ENCODE measurements at regions not wholly inside any gene's neighbourhood (a gene's known extent, or its start where the extent isn't known, plus 50 kb on each side); places are given as distances from the start of the nearest gene placed in this dataset.

DNA sequence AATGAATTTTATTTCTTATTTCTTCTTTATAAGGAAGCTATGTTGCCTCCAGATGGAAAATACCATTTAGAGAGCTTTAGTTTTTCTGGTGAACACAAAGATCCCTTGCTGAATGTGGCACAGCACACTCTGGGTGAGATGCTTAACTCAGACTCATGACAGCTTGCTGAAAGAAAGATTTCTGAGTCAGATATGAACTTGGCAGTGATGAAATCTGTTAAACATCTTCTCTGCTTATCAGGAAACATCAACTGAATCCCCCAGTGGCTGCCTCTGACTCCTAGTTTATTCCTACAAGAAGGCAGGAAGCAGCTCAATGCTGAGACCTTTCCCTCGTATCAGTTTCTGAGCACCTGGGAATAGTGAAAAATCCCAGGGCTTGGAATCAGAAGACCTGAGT lies 162.8 kb downstream of the OSR1 start:
- DNase-seq (ENCODE audit: low read depth), result no peak
- TF ChIP-seq, protein P1, sequence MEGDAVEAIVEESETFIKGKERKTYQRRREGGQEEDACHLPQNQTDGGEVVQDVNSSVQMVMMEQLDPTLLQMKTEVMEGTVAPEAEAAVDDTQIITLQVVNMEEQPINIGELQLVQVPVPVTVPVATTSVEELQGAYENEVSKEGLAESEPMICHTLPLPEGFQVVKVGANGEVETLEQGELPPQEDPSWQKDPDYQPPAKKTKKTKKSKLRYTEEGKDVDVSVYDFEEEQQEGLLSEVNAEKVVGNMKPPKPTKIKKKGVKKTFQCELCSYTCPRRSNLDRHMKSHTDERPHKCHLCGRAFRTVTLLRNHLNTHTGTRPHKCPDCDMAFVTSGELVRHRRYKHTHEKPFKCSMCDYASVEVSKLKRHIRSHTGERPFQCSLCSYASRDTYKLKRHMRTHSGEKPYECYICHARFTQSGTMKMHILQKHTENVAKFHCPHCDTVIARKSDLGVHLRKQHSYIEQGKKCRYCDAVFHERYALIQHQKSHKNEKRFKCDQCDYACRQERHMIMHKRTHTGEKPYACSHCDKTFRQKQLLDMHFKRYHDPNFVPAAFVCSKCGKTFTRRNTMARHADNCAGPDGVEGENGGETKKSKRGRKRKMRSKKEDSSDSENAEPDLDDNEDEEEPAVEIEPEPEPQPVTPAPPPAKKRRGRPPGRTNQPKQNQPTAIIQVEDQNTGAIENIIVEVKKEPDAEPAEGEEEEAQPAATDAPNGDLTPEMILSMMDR (conservative IDR thresholded peaks at IDR 0.05; ENCODE audit: low read depth, low read length), result no peak
- H3K4me3 ChIP-seq (ENCODE audit: low read length), result no peak overlapping the region

DNA sequence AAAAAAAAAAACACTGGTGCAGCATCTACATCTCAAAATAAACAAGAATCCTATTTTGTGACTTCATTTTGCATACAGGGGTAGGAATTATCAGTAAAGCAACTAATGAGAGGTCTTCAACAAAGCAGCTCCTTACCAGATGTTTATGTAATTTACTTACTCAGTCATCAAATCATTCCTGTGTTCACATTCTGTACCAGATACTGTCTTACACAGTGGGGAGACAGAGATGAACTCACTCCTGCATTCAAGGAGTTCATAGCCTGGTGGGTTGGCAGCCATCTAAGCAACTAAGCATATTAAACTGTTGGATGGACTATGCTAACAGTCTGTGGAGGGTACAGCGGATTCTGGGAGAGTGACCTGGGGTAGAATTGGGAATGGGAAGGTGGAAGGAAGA lies 169.0 kb downstream of the OSR1 start:
- DNase-seq (ENCODE audit: low read depth), result no peak
- H3K4me3 ChIP-seq (ENCODE audit: low read length), result no peak overlapping the region
- TF ChIP-seq, protein P1 (conservative IDR thresholded peaks at IDR 0.05; ENCODE audit: low read depth, low read length), result no peak

DNA sequence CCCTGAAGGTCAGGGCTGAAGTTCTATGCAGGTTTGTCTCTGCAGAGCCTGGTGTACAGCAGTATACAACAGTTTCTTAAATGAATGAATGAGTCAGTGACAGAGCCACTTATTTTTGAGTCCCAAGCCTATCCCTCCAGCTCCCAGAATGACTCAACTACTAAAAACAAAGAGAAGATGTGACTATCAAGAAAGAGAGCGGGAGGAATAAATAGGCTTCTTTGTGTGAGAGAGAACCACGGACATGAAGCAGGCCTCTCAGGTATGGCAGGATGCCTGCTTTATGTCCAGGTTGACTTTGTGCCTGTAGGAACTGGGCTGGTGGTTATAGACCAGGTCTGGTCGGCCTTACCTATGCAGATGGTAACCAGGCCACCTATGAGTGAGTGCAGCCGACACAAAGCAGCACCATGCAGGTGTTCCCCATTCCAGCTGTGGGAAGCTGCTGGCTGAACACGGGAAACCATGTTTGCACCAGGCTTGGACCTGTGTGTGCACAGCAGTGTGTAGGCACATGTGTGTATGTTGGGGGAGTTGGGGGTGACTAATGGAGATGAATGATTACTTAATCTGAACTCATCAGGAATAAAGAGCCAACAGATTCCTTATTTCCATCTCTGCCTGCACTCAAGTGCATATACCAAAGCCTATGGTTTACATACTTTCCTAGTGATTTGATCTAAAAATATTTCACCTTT lies 171.0 kb downstream of the OSR1 start:
- TF ChIP-seq, protein P1 (conservative IDR thresholded peaks at IDR 0.05; ENCODE audit: low read depth, low read length), result no peak
- DNase-seq (ENCODE audit: low read depth), result no peak
- no peak overlapping the region for H3K4me3 ChIP-seq (ENCODE audit: low read length)

DNA sequence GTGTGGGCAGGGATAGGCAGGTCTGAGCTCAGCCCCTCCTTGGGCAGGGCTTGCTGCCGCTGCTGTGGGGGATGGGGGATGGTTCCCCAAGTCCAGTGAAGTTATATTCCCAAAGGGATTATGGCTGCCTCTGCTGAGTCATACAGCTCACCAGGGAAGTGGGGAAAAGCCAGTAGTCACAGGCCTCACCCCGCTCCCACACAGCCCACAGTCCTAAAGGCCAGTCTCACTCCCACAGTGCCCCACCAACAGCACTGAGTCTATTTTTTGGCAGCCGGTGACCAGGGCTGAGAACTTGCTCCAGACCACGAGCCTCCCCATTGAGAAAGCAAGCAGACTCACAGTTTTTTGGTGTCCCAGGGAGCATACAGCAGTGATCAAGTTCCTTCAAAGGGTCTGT lies 173.3 kb downstream of the OSR1 start:
- TF ChIP-seq, protein P1 (conservative IDR thresholded peaks at IDR 0.05; ENCODE audit: low read depth, low read length), result no peak
- H3K4me3 ChIP-seq (ENCODE audit: low read length), result no peak overlapping the region
- no peak for DNase-seq (ENCODE audit: low read depth)

DNA sequence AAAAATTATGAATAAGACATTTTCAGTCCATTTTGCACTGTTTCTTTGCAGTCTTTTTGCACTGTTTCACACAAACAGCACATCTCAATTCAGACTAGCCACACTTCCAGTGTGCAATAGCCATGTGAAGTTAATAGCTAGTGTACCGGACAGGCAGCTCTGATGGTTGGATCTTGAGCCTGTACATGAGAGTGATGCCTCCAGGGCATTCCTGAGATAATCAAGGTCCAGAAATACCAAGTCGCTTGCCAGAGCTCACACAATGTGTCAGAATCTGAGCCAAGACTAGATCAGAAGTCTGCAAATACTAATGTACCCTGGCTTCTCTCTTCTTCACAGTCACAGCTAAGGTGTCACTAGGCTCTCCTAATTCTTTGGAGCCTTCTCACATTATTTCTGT lies 180.2 kb downstream of the OSR1 start:
- H3K4me3 ChIP-seq (ENCODE audit: low read length), result no peak overlapping the region
- TF ChIP-seq, protein P1 (conservative IDR thresholded peaks at IDR 0.05; ENCODE audit: low read depth, low read length), result no peak
- DNase-seq (ENCODE audit: low read depth), result no peak

DNA sequence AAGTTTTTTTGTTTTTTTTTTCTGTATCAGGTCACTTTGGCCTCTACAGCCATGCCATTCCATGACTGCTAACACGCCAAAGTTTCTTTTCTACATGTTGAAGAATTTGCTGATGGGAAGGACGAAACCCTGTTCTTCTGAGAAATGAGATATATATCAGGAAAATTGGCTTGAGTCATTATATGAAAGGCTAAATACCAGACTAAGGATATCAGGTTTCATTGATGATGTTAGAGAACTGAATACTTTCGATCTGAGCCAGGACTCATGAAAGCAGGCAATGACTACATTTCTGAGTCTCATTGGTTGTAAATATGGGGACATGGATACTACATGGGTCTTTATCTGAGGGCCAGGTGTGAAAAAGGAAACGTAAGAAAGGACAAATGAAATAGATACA lies 181.4 kb downstream of the OSR1 start:
- H3K4me3 ChIP-seq (ENCODE audit: low read length), result no peak overlapping the region
- no peak for DNase-seq (ENCODE audit: low read depth)
- TF ChIP-seq, protein P1 (conservative IDR thresholded peaks at IDR 0.05; ENCODE audit: low read depth, low read length), result no peak

DNA sequence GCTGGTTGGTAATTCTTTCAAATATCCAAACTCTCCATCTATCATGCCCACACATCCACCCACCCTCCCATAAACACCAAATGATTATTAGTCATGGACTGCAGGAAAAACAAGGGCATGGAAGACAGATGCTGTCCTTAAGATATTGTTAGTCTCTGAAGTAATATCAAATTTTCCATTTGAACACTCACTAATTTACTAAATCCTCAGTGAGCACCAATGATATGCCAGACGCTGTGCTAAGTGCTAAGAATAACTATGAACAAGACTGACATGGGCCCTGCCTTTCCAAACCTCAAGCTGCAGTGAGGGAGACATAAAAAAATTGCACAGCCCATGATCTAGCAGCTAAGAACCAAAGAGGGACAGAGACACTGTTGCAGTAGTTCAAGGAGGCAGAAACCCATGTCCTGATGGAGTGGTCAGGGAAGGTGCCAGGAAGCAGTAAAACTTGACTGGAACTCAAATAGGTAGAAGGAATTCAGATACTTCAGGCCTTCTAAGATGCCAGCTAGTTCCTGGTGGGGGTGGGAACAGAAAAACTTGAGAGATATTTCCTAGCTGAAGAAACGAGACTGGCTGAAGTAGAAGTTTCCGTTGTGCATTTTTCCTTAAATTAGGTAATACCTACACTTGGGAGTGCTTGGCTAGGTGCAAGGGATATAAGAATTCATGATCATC lies 182.1 kb downstream of the OSR1 start:
- TF ChIP-seq, protein P1 (conservative IDR thresholded peaks at IDR 0.05; ENCODE audit: low read depth, low read length), result no peak
- no peak overlapping the region for H3K4me3 ChIP-seq (ENCODE audit: low read length)
- no peak for DNase-seq (ENCODE audit: low read depth)

Measured in retinal pigment epithelial cell (primary cell).